Activated CD8-positive, alpha-beta T cell treated with anti-CD3 and anti-CD28 coated beads for 36 hours (primary cell): ENCODE measurements at regions not wholly inside any gene's neighbourhood (a gene's known extent, or its start where the extent isn't known, plus 50 kb on each side); places are given as distances from the start of the nearest gene placed in this dataset.

Experiments
- ATAC-seq: fragments of 200-7000 bp; cut with Tn5 transposase; one replicate; pipeline ENCODE4 v1.10.0; 2021; ENCODE audit warnings: mild to moderate bottlenecking, moderate library complexity
- CTCF ChIA-PET: fragments of 350-600 bp; sonication (Branson Sonifier 250); formaldehyde crosslinking; loops from one replicate; lab custom pipeline; 2021; ENCODE audit warnings: antibody characterized with exemption; lab: Charles Lee
- POLR2A ChIA-PET: fragments of 350-600 bp; sonication (Branson Sonifier 250); formaldehyde crosslinking; loops from one replicate; lab custom pipeline; 2021; ENCODE audit warnings: antibody characterized with exemption; lab: Charles Lee
- DNase-seq: peaks from one replicate; pipeline ENCODE4 v3.0.0-alpha.2; 2020
- H3K27ac Mint-ChIP-seq: one replicate; pipeline ENCODE4 v1.8.0; 2021; ENCODE audit warnings: mild to moderate bottlenecking, mixed read lengths
- H3K27me3 Mint-ChIP-seq: one replicate; pipeline ENCODE4 v1.8.0; 2021; ENCODE audit warnings: mixed read lengths
- H3K36me3 Mint-ChIP-seq: one replicate; pipeline ENCODE4 v1.8.0; 2021; ENCODE audit warnings: low read depth, mixed read lengths
- H3K4me1 Mint-ChIP-seq: one replicate; pipeline ENCODE4 v1.8.0; 2021; ENCODE audit warnings: low read depth, mixed read lengths
- H3K4me3 Mint-ChIP-seq: one replicate; pipeline ENCODE4 v1.8.0; 2021; ENCODE audit warnings: mild to moderate bottlenecking, moderate library complexity, mixed read lengths
- H3K9me3 Mint-ChIP-seq: one replicate; pipeline ENCODE4 v1.8.0; 2021; ENCODE audit warnings: mixed read lengths
- CTCF ChIP-seq: fragments of 200-600 bp; IDR thresholded peaks from one replicate; pipeline ENCODE4 v1.8.0; 2022; ENCODE audit warnings: antibody characterized with exemption, mild to moderate bottlenecking
- intact Hi-C: fragments of 100-400 bp; cut with micrococcal nuclease; formaldehyde crosslinking; loops from one replicate; pipeline ENCODE4 v1.10.0; 2022

GRCh38 chr21:28309596-28309995, 683.1 kb downstream of the LTN1 start:
- H3K4me3 Mint-ChIP-seq, result no peak overlapping the region
- DNase-seq, result no peak

DNA sequence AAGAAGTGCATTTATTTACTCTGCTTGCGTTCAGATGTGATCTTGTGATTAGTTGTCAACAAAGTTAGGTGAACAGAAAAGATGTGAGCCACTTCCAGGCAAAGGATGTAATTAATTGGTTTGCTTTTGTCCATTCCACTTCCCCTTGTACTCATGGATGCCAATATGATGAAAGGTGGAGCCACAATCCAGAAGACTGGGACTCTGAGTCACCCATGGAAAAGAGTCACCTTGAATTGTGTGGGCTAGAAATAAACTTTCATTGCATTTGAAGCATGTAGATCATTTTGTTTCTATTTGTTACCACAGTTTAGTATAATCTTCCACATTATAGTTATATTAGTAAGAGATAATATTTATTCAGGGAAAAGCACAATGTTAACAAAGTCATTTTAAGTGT, 684.2 kb downstream of the LTN1 start:
- DNase-seq, result no peak
- Mint-ChIP-seq H3K4me1 (no peaks in the 10 kb centered on the region), H3K27ac (no peak overlapping the region), H3K36me3 (no peaks in the 10 kb centered on the region), H3K27me3 (no peaks in the 10 kb centered on the region), H3K9me3 (peaks cover 8% of the 10 kb centered on the region), H3K4me3 (no peak overlapping the region)
- TF ChIP-seq CTCF, result no peak
- ChIA-PET CTCF (no interaction called here), POLR2A (no interaction called here)
- intact Hi-C loops, result no loop called here
- no peak for ATAC-seq

More at GRCh38 chr21:28309596-28309995, 683.1 kb downstream of the LTN1 start:
- no peak overlapping the region for H3K27ac Mint-ChIP-seq
- H3K9me3 Mint-ChIP-seq, result peaks cover 8% of the 10 kb centered on the region
- ChIA-PET POLR2A (no interaction called here), CTCF (no interaction called here)
- H3K27me3 Mint-ChIP-seq, result no peaks in the 10 kb centered on the region
- H3K4me1 Mint-ChIP-seq, result no peaks in the 10 kb centered on the region
- H3K36me3 Mint-ChIP-seq, result no peaks in the 10 kb centered on the region
- no peak for ATAC-seq
- TF ChIP-seq CTCF, result no peak
- intact Hi-C loops, result no loop called here

GRCh38 chr21:28299946-28300345, 692.7 kb downstream of the LTN1 start:
- ATAC-seq (no peak), DNase-seq (no peak)
- Mint-ChIP-seq H3K4me1 (no peaks in the 10 kb centered on the region), H3K36me3 (no peaks in the 10 kb centered on the region), H3K4me3 (no peak overlapping the region), H3K27me3 (no peaks in the 10 kb centered on the region), H3K27ac (no peak overlapping the region), H3K9me3 (no peaks in the 10 kb centered on the region)
- intact Hi-C loops, result no loop called here
- no peak for TF ChIP-seq CTCF
- POLR2A ChIA-PET, result no interaction called here
- CTCF ChIA-PET, result no interaction called here

- Mint-ChIP-seq H3K36me3 (no peaks in the 10 kb centered on the region), H3K4me3 (no peak overlapping the region), H3K27ac (no peak overlapping the region), H3K9me3 (no peaks in the 10 kb centered on the region), H3K27me3 (no peaks in the 10 kb centered on the region), H3K4me1 (no peaks in the 10 kb centered on the region)
- ChIA-PET CTCF (no interaction called here), POLR2A (no interaction called here)
- intact Hi-C loops, result no loop called here
- no peak for ATAC-seq
- no peak for DNase-seq
- TF ChIP-seq CTCF, result no peak
These were observed 694.4 kb downstream of the LTN1 start for GRCh38 chr21:28298251-28298672.

DNA sequence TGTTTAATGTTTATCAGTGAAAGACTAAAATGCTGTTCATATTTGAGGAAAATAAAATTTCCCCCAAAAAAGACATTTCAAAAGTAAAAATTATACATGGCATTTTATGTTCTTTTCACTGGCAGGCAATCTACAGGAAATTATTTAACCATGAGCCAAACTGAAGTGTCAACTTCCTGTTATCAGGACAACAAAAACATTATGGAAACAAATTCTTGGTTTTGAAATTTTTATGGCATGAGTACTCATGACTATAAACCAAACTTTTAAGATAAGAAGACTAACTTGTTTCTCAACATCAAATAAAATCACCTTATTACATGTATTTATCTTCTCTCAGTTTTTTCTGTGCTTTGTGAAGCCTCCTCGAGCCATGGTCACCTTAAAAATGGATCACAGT, 698.6 kb downstream of the LTN1 start:
- no peak for ATAC-seq
- no peaks in the 10 kb centered on the region for H3K27me3 Mint-ChIP-seq
- no peak overlapping the region for H3K27ac Mint-ChIP-seq
- H3K4me1 Mint-ChIP-seq, result no peaks in the 10 kb centered on the region
- no peak overlapping the region for H3K4me3 Mint-ChIP-seq
- no peak for TF ChIP-seq CTCF
- H3K9me3 Mint-ChIP-seq, result peaks cover 6% of the 10 kb centered on the region
- intact Hi-C loops, result no loop called here
- no peak for DNase-seq
- ChIA-PET CTCF (no interaction called here), POLR2A (no interaction called here)
- no peaks in the 10 kb centered on the region for H3K36me3 Mint-ChIP-seq
